GM12892 (cell line): ENCODE measurements at regions not wholly inside any gene's neighbourhood (a gene's known extent, or its start where the extent isn't known, plus 50 kb on each side); places are given as distances from the start of the nearest gene placed in this dataset.

Source experiments
- POLR2A ChIP-seq: IDR thresholded peaks from 2 replicates; pipeline ENCODE4 v1.6.1; 2011; ENCODE audit warnings: low read depth, low read length, control low read depth
- POLR2AphosphoS5 ChIP-seq: IDR thresholded peaks from 2 replicates; pipeline ENCODE4 v1.6.1; 2011; ENCODE audit warnings: low read depth, low read length, control low read depth
- TAF1 ChIP-seq: IDR thresholded peaks from 2 replicates; pipeline ENCODE4 v1.6.1; 2011; ENCODE audit warnings: low read depth, mild to moderate bottlenecking, control low read depth, low read length, borderline replicate concordance

DNA sequence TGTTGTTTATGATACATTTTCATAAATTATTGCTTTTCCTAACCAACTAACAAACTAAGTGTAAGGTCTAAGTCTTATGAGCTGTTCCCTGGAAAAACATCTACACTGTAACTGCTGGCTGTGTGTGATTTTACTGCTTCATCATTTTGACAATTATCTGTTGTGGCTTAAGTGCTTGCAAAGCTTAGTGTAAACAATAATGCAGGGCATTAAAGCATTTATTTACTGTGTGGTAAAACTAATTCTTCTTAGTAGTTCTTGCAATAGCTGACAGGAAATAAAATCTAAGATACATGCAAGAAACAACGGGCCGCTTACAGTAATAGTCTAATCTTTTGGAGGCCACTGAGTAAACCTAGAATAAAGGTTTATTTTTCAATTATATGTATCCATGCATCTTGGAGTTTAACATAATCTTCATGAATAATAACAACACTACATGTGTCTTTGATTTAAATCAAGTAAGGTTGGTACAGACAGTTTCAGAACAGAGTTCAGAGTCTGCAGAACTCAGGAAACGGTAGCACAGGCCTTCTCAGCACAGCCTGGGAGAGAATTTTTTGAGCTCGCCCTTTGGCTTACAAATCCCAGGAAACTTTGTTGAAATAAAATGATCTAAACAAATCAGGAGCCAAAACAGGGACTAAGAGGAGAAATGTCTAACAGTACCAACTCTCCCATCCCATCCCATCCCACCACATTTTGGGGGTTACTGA lies 473.1 kb downstream of the NR2F1-AS1 start:
- TF ChIP-seq POLR2AphosphoS5 (no peak), POLR2A (no peak), TAF1 (no peak)
